ENCODE measurements at regions not wholly inside any gene's neighbourhood (a gene's known extent, or its start where the extent isn't known, plus 50 kb on each side); places are given as distances from the start of the nearest gene placed in this dataset.
A peak's percentile ranks its signal among the peaks of the same experiment; 100 is the strongest.

GRCh38 chr12:74984631-74985030 is 225.0 kb downstream of the KCNC2 start:
- H3K27me3 ChIP-seq (ENCODE audit: control insufficient read depth, insufficient read depth, low read length) = no peaks in the 10 kb centered on the region
- no peaks in the 10 kb centered on the region for H3K36me3 ChIP-seq (ENCODE audit: control insufficient read depth in 2 of 3, insufficient read depth in 3 of 3, low read length in 3 of 3)
- H3K9me3 ChIP-seq (ENCODE audit: control insufficient read depth in 2 of 3, insufficient read depth in 1 of 3, low read length in 3 of 3) = no peaks in the 10 kb centered on the region
- no peak for FAIRE-seq
- no peak overlapping the region for H3K27ac ChIP-seq (ENCODE audit: low read depth in 2 of 2, low read length in 2 of 2)
- H3K4me3 ChIP-seq (ENCODE audit: low read length in 3 of 3) = no peak overlapping the region
- DNase-seq = peak in 1 of 5 donors; percentile 10
- no peak overlapping the region for H3K9ac ChIP-seq (ENCODE audit: low read length in 3 of 3)
- intact Hi-C loops (cut with DNase I) = no loop called here
- TF ChIP-seq CTCF (IDR thresholded peaks at IDR 0.05; ENCODE audit: borderline replicate concordance, extremely low read depth, insufficient read depth) = no peak
- peaks cover 0 to 3% (median 0%) of the 10 kb centered on the region in 3 donors for H3K4me1 ChIP-seq (ENCODE audit: control insufficient read depth in 2 of 3, insufficient read depth in 2 of 3, low read depth in 1 of 3, low read length in 3 of 3)

- H3K27ac ChIP-seq (ENCODE audit: low read depth in 2 of 2, low read length in 2 of 2) = no peak overlapping the region
- intact Hi-C loops (cut with DNase I) = no loop called here
- peaks cover 0 to 3% (median 0%) of the 10 kb centered on the region in 3 donors for H3K4me1 ChIP-seq (ENCODE audit: control insufficient read depth in 2 of 3, insufficient read depth in 2 of 3, low read depth in 1 of 3, low read length in 3 of 3)
- peak in 1 of 5 donors; percentile 45 for DNase-seq
- no peaks in the 10 kb centered on the region for H3K27me3 ChIP-seq (ENCODE audit: control insufficient read depth, insufficient read depth, low read length)
- H3K36me3 ChIP-seq (ENCODE audit: control insufficient read depth in 2 of 3, insufficient read depth in 3 of 3, low read length in 3 of 3) = no peaks in the 10 kb centered on the region
- TF ChIP-seq CTCF (IDR thresholded peaks at IDR 0.05; ENCODE audit: borderline replicate concordance, extremely low read depth, insufficient read depth) = no peak
- H3K9ac ChIP-seq (ENCODE audit: low read length in 3 of 3) = no peak overlapping the region
- no peak overlapping the region for H3K4me3 ChIP-seq (ENCODE audit: low read length in 3 of 3)
- H3K9me3 ChIP-seq (ENCODE audit: control insufficient read depth in 2 of 3, insufficient read depth in 1 of 3, low read length in 3 of 3) = no peaks in the 10 kb centered on the region
- no peak for FAIRE-seq
Observed at GRCh38 chr12:74985293-74985985, 224.2 kb downstream of the KCNC2 start.

GRCh38 chr12:74985986-74986319 is 223.7 kb downstream of the KCNC2 start:
- FAIRE-seq = no peak
- peak in 2 of 5 donors; percentile 28 to 34 for DNase-seq
- intact Hi-C loops (cut with DNase I) = no loop called here

More at GRCh38 chr12:74985986-74986319, 223.7 kb downstream of the KCNC2 start:
- H3K27me3 ChIP-seq (ENCODE audit: control insufficient read depth, insufficient read depth, low read length) = no peaks in the 10 kb centered on the region
- no peaks in the 10 kb centered on the region for H3K9me3 ChIP-seq (ENCODE audit: control insufficient read depth in 2 of 3, insufficient read depth in 1 of 3, low read length in 3 of 3)
- H3K27ac ChIP-seq (ENCODE audit: low read depth in 2 of 2, low read length in 2 of 2) = no peak overlapping the region
- H3K4me1 ChIP-seq (ENCODE audit: control insufficient read depth in 2 of 3, insufficient read depth in 2 of 3, low read depth in 1 of 3, low read length in 3 of 3) = no peaks in the 10 kb centered on the region
- no peaks in the 10 kb centered on the region for H3K36me3 ChIP-seq (ENCODE audit: control insufficient read depth in 2 of 3, insufficient read depth in 3 of 3, low read length in 3 of 3)
- no peak overlapping the region for H3K4me3 ChIP-seq (ENCODE audit: low read length in 3 of 3)
- no peak overlapping the region for H3K9ac ChIP-seq (ENCODE audit: low read length in 3 of 3)
- no peak for TF ChIP-seq CTCF (IDR thresholded peaks at IDR 0.05; ENCODE audit: borderline replicate concordance, extremely low read depth, insufficient read depth)
